GM18907 (cell line): ENCODE measurements at regions not wholly inside any gene's neighbourhood (a gene's known extent, or its start where the extent isn't known, plus 50 kb on each side); places are given as distances from the start of the nearest gene placed in this dataset.
"Not testable (repeated sequence)": the region's sequence is repeated elsewhere in the genome, so short reads cannot be mapped to it uniquely, and the experiment has no call there.

ENCODE experiments used
- ATAC-seq: cut with Tn5 transposase; IDR thresholded peaks from one replicate; pipeline ENCODE4 v1.9.1; 2021; ENCODE audit warnings: mild to moderate bottlenecking, moderate library complexity; ENCODE audit not compliant: unreplicated experiment

DNA sequence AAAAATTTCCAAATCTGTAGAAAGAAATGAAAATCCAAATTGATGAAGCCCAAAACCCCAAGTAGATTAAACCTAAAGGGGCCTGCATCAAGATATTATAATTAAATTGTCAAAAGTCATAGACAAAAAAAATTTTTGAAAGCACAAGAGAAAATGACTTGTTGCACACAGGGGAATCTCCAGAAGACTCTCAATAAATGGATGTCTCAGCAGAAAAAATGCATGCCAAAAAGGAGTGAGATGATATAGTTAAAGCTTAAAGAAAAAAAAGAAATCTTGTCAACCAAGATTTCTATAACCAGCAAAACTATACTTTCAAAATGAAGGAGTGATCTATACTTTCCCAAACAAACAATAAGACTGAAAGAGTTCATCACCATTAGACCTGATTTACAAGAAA lies 393.2 kb upstream of the SPAG17 start:
- ATAC-seq: no peak

GRCh38 chr1:118575060-118575459 lies 390.0 kb upstream of the SPAG17 start:
- ATAC-seq: no peak

DNA sequence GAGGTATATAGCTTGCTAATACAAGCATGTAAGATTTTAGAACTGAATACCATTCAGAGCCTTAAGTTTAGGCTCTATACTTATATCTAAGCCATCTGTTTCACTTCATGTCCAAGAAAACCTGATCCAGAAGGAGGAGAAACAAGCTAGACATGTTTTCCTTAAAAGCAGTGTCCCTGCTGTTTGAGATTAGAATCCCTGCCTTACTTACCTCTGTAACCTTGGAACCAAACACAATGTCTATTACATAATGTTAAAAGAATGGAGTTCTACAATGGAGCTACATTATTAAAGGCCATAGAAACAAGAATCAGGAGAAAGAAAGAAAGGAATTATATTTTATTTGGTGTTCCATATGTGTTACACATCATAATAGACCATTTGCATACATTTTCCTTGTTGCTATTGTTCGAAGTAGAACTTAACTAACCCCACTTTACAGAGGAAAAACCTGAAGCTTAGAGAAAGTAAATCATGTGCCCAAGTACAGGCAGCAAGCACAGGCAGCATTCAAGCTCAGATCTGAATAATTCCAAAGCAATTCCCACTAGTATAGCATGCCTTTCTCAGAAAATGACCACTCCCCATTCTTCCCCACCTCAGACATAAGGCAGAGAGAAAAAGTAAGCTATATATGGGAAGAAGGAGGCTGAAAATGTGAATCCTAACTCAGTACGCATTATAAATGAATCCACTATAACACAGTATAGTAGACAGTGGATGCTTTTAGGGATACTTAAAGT lies 380.1 kb upstream of the SPAG17 start:
- no peak for ATAC-seq

DNA sequence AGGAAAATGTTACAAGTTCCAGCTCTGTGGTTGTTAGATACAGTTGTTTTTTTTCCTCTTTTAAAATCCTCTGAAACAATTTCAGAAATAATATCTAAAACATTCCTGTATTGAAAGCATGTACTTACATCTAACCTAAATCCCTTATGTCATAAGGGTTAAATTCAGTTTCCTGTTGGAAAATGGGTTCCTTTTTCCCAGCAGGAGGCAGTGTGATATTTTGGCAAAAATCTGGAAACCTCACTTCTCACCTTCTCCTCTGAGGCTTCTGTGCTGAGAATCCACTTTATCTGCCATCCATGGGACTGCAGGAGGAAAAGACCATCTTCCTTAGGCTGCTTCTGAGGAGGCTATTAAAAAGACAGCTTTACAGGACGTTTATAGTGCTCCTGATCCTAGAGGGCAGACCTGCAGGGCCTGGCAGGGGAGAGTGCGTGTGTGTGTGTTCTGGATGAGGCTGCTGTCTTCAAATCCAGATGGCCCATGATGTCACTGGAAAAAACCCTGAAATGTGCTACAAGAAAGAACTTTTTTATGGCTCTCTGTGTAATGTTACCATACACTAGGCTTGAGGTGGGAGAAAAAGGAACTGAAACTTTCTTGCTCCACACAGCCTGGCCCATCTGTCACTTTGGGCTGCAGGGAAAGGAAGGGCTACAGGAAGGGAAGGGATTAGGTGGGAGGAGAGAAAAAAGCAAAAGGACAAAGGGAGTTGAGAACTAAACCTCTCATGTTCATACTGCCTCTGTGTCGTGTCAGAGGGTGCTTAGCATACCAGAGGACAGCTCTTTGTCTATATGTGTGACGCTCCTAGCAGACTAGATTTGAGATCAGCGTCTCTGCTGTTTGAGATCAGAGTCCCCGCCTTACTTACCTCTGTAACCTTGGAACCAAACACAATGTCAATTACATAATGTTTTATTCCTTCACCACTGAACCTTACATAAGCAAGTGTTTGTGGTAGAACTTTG lies 379.2 kb upstream of the SPAG17 start:
- ATAC-seq: peak; percentile 89

- ATAC-seq: no peak
Measured at GRCh38 chr1:118558933-118559332, 373.9 kb upstream of the SPAG17 start.

- ATAC-seq: no peak
Measured at GRCh38 chr1:118556936-118557335, 371.9 kb upstream of the SPAG17 start.

DNA sequence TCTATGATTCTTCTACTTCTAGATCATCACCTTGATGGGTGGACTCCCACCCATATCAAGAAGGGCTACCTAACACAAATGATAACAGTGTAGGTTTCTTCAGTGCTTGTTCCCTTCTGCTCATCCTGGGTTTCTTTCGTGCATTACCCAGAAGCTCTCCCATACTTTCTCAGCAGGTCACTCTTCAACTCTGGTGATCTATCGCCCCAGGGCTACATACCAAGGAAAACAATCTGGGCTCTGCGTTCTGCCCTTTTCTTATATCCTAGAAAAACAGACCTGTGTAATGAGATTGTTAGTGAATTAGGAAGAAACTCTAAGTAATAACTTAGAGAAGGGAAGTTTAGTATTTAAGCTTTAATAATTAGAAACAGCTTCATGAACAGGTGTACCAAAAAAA lies 370.6 kb upstream of the SPAG17 start:
- no peak for ATAC-seq

GRCh38 chr1:118535901-118536300 lies 350.9 kb upstream of the SPAG17 start:
- ATAC-seq: no peak

DNA sequence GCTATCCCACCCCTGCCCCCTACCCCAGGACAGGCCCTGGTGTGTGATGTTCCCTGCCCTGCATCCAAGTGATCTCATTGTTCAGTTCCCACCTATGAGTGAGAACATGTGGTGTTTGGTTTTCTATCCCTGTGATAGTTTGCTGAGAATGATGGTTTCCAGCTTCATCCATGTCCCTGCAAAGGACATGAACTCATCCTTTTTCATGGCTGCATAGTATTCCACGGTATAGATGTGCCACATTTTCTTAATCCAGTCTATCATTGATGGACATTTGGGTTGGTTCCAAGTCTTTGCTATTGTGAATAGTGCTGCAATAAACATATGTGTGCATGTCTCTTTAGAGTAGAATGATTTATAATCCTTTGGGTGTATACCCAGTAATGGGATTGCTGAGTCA lies 326.9 kb upstream of the SPAG17 start:
- not testable (repeated sequence) for ATAC-seq

GRCh38 chr1:118504867-118505266 lies 319.8 kb upstream of the SPAG17 start:
- no peak for ATAC-seq

DNA sequence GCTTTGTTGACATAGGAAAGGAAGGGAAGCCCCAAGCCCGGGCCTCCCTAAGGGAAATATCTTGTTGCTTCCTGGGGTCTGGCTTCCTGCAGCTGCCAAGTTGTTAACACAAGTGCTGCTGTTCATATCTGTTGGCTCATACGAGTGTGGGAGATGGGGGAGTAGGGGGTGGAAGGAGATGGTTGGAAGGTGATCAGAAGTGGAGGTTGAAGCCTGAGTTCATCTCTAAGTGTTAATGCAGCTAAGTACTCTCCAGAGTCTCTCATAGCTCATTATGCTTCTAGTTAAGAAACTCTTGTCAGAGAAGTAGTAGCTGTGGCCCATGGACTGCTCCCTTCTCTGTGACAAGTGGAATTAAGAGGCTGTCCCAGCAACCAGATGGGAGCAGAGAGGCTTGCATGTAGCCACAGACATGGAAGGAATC lies 319.2 kb upstream of the SPAG17 start:
- no peak for ATAC-seq

DNA sequence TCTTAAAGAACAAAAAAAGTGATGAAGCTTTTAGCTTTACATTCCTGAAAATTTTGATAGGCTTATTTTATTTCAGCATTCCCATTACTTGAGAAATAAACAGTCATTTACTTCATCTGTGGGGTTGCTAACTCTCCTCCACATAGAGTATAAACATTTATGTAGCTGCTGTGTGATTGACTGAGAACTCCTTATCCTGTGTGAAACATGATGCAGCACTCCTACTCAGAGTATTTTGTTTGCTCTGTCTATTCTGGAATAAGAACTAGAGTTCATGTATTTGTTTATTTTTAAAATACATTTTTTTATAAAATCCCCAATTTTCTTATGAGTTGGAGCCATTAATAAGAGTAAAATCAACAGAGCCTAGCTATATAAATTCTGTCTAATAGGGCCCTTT lies 318.7 kb upstream of the SPAG17 start:
- ATAC-seq: no peak

- no peak for ATAC-seq
Measured at GRCh38 chr1:118494998-118495397, 310.0 kb upstream of the SPAG17 start.

- ATAC-seq: no peak
Measured at GRCh38 chr1:118488787-118489186, 303.8 kb upstream of the SPAG17 start.

GRCh38 chr1:118487932-118488331 lies 302.9 kb upstream of the SPAG17 start:
- ATAC-seq: no peak

GRCh38 chr1:118487091-118487490 lies 302.1 kb upstream of the SPAG17 start:
- no peak for ATAC-seq

DNA sequence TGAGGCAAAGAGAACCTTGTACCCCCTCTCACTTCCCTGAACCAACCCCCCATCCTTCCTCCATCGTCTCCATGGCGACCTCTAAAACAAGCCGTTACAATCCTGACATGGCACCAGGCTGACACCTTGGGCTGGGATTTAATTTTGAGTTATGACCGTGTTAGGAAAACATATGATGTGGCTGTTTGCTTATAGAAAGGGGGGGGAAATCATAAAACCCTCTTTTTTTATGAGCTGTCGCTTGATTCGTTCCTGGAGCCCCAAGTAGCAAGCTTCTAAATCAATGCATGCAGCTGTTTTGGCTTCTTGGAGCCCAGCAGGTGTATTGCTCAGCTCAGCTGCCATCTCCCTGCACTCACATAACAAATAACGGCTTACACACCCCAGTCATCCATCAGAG lies 301.2 kb upstream of the SPAG17 start:
- no peak for ATAC-seq

- no peak for ATAC-seq
Measured at GRCh38 chr1:118485757-118486156, 300.7 kb upstream of the SPAG17 start.

- ATAC-seq: no peak
Measured at GRCh38 chr1:118484893-118485292, 299.9 kb upstream of the SPAG17 start.

DNA sequence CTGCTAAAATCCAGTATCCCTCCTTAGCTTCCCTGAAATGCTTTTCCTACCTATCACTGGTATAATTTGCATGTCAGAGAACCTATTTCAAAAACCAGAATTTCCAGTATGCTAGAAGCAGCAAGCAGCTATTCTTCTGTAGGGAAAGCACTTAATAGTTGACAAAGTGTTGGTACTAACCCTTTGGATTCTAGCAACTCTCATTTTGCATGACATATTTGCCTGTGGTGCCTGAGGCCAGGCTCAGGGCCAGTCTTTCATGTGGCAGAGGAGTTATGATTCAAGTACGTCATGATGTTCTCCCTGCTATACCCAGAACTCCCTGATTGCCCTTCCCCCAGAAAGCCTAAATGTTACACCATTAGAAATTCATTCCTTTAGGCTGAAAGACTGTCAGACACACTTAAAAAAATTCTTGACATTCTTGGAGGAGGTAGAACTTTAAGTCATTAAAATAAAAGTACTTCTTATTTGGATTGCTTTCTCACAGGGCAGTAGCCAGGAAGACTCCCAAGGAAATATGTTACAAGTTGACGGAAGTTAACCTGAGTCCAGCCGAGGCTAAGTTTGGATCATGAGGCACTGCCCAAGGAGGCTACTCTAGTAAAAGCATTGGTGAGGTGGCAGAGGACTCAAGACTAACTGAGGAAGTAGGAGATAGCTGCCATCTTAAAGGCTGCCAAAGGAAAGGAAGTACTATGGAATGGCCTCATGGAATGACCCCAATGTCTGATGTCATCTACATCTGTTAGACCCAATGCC lies 298.4 kb upstream of the SPAG17 start:
- ATAC-seq: no peak

DNA sequence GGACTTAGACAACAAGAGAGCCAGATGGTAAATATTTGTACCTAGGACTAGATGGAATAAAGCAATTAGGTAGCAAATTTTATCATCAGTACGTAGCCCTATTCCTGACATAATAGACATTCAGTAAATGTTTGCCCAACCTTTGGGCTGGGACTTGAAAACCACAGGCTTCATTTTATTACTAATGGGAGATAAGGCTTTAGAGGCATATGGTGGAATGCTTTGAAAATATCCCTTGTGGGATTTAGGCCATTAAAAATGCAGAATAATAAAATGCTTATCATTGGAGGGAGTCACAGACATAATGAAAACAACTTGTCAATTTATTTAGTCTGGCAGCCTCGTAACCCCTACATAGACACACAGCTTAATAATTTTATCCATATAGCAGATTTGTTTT lies 296.1 kb upstream of the SPAG17 start:
- ATAC-seq: no peak
